IMR-90 (cell line): ENCODE measurements at regions not wholly inside any gene's neighbourhood (a gene's known extent, or its start where the extent isn't known, plus 50 kb on each side); places are given as distances from the start of the nearest gene placed in this dataset.

ENCODE experiments used
- ATAC-seq: fragments of 200-7000 bp; cut with Tn5 transposase; 2 replicates; pipeline ENCODE4 v1.9.1; 2020; ENCODE audit warnings: low read depth, mild to moderate bottlenecking, moderate library complexity
- BruUV-seq: library from RNA; stranded (reverse); fragments of 400-500 nt; replicated peaks from 2 replicates; lab custom pipeline; 2021; lab: Mats Ljungman, UMichigan
- CTCF ChIA-PET: fragments of 300-600 bp; formaldehyde crosslinking; extraction: SDS; loops from one replicate; lab custom pipeline; 2021; ENCODE audit warnings: antibody characterized with exemption; lab: Yijun Ruan, JAX
- POLR2A ChIA-PET: fragments of 300-600 bp; sonication (Branson Sonifier 250); formaldehyde crosslinking; loops from one replicate; lab custom pipeline; 2022; ENCODE audit warnings: antibody characterized with exemption; ENCODE audit not compliant: unreplicated experiment; lab: Charles Lee
- DNase-seq: peaks from one replicate; pipeline ENCODE4 v3.0.0; 2013
- H2AFZ ChIP-seq: replicated peaks from 2 replicates; pipeline ENCODE3; 2013; ENCODE audit warnings: low read length, mild to moderate bottlenecking; ENCODE audit not compliant: poor library complexity
- H2AK5ac ChIP-seq: 2 replicates; pipeline ENCODE4 v1.6.1; 2013; ENCODE audit warnings: low read depth, low read length, inconsistent platforms
- H2AK9ac ChIP-seq: replicated peaks from 2 replicates; pipeline ENCODE3; 2013; ENCODE audit warnings: mild to moderate bottlenecking, low read depth, low read length, moderate library complexity; ENCODE audit not compliant: poor library complexity
- H2BK120ac ChIP-seq: 2 replicates; pipeline ENCODE4 v1.6.1; 2013; ENCODE audit warnings: low read depth, low read length, inconsistent platforms
- H2BK15ac ChIP-seq: 3 replicates; pipeline ENCODE4 v1.6.1; 2013; ENCODE audit warnings: low read depth, low read length, inconsistent platforms
- H2BK20ac ChIP-seq: 2 replicates; pipeline ENCODE4 v1.6.1; 2013; ENCODE audit warnings: low read depth, mild to moderate bottlenecking, inconsistent platforms, low read length, moderate library complexity
- H2BK5ac ChIP-seq: 2 replicates; pipeline ENCODE4 v1.6.1; 2013; ENCODE audit warnings: mild to moderate bottlenecking, low read depth, low read length, inconsistent platforms; ENCODE audit not compliant: poor library complexity, severe bottlenecking
- H3K14ac ChIP-seq: replicated peaks from 2 replicates; pipeline ENCODE4 v1.6.1; 2013; ENCODE audit warnings: low read depth, low read length, inconsistent platforms
- H3K18ac ChIP-seq: 2 replicates; pipeline ENCODE4 v1.6.1; 2013; ENCODE audit warnings: low read depth, low read length, control low read depth
- H3K23ac ChIP-seq: 2 replicates; pipeline ENCODE4 v1.6.1; 2013; ENCODE audit warnings: low read depth, low read length, inconsistent platforms
- H3K27ac ChIP-seq: 2 replicates; pipeline ENCODE4 v1.5.1; 2013; ENCODE audit warnings: mild to moderate bottlenecking, control low read depth, low read length; ENCODE audit not compliant: insufficient read depth
- H3K27me3 ChIP-seq: 2 replicates; pipeline ENCODE4 v1.6.1; 2013; ENCODE audit warnings: low read length; ENCODE audit not compliant: control insufficient read depth, insufficient read depth
- H3K36me3 ChIP-seq: 2 replicates; pipeline ENCODE4 v1.6.1; 2013; ENCODE audit warnings: low read length, mixed read lengths; ENCODE audit not compliant: control insufficient read depth, insufficient read depth
- H3K4ac ChIP-seq: 2 replicates; pipeline ENCODE4 v1.6.1; 2013; ENCODE audit warnings: low read depth, low read length, inconsistent platforms
- H3K4me1 ChIP-seq: 2 replicates; pipeline ENCODE4 v1.6.1; 2013; ENCODE audit warnings: low read length, mixed read lengths; ENCODE audit not compliant: control insufficient read depth, insufficient read depth
- H3K4me2 ChIP-seq: 2 replicates; pipeline ENCODE4 v1.6.1; 2013; ENCODE audit warnings: low read depth, mild to moderate bottlenecking, control low read depth, low read length, moderate library complexity
- H3K4me3 ChIP-seq: 2 replicates; pipeline ENCODE4 v1.5.1; 2013; ENCODE audit warnings: low read depth, mild to moderate bottlenecking, control low read depth, low read length, moderate library complexity; ENCODE audit not compliant: insufficient read depth
- H3K56ac ChIP-seq: 2 replicates; pipeline ENCODE4 v1.6.1; 2013; ENCODE audit warnings: low read length, inconsistent platforms; ENCODE audit not compliant: insufficient read depth; ENCODE audit errors: extremely low read depth
- H3K79me1 ChIP-seq, 2 experiments: 2 replicates each; pipeline ENCODE4 v1.6.1; 2013; ENCODE audit warnings: low read length in 2 of 2, inconsistent platforms in 1 of 2, low read depth in 1 of 2
- H3K9ac ChIP-seq: 2 replicates; pipeline ENCODE4 v1.6.1; 2013; ENCODE audit warnings: low read depth, low read length, control low read depth
- H3K9me1 ChIP-seq: 2 replicates; pipeline ENCODE4 v1.6.1; 2013; ENCODE audit warnings: low read length, inconsistent platforms; ENCODE audit not compliant: insufficient read depth
- H3K9me3 ChIP-seq: 2 replicates; pipeline ENCODE4 v1.6.1; 2013; ENCODE audit warnings: low read length; ENCODE audit not compliant: control insufficient read depth, insufficient read depth
- H4K20me1 ChIP-seq: 2 replicates; pipeline ENCODE4 v1.6.1; 2013; ENCODE audit warnings: low read length, inconsistent platforms; ENCODE audit not compliant: insufficient read depth
- H4K5ac ChIP-seq: 2 replicates; pipeline ENCODE4 v1.6.1; 2013; ENCODE audit warnings: mild to moderate bottlenecking, low read depth, low read length, control low read depth
- H4K8ac ChIP-seq, 2 experiments: 2 replicates each; pipeline ENCODE4 v1.6.1; 2013; ENCODE audit warnings: low read depth in 2 of 2, low read length in 2 of 2, control low read depth in 1 of 2, inconsistent platforms in 1 of 2
- H4K91ac ChIP-seq: 2 replicates; pipeline ENCODE4 v1.6.1; 2013; ENCODE audit warnings: low read depth, low read length, inconsistent platforms; ENCODE audit not compliant: insufficient read depth
- MXI1 ChIP-seq: IDR thresholded peaks from 2 replicates; pipeline ENCODE4 v1.6.1; 2012; ENCODE audit warnings: low read depth, mild to moderate bottlenecking, low read length, moderate library complexity, borderline replicate concordance
- NFE2L2 ChIP-seq: fragments of 150-350 bp; IDR thresholded peaks from 2 replicates; pipeline ENCODE4 v1.6.1; 2016; ENCODE audit warnings: low read depth, mild to moderate bottlenecking, low read length
- RAD21 ChIP-seq: IDR thresholded peaks from 2 replicates; pipeline ENCODE4 v1.6.1; 2012; ENCODE audit warnings: low read length, improper control_type of control experiment
- WGBS, 2 experiments: methylation state at CpG; one replicate each; pipeline versions ENCODE4 v1.1.5 to v1.1.7; 2013; ENCODE audit warnings: missing lambda C conversion rate in 2 of 2; ENCODE audit not compliant: insufficient read length in 1 of 2; ENCODE audit errors: extremely low coverage in 2 of 2; 5-methylcytosine and 5-hydroxymethylcytosine counted together
- dilution Hi-C: fragments of 300-500 bp; cut with HindIII; formaldehyde crosslinking; loops from one replicate; pipeline ENCODE4 v1.14.3; 2018; ENCODE audit warnings: low sequenced_read_pairs; ENCODE audit not compliant: unreplicated experiment
- in situ Hi-C: fragments of 300-500 bp; cut with MboI; formaldehyde crosslinking; loops from 3 replicates; pipeline ENCODE4 v1.14.3; 2019; ENCODE audit warnings: low sequenced_read_pairs, inconsistent platforms, mixed read lengths
- intact Hi-C: fragments of 100-400 bp; cut with micrococcal nuclease; formaldehyde crosslinking; loops from 2 replicates; pipeline ENCODE4 v1.10.0; 2022

DNA sequence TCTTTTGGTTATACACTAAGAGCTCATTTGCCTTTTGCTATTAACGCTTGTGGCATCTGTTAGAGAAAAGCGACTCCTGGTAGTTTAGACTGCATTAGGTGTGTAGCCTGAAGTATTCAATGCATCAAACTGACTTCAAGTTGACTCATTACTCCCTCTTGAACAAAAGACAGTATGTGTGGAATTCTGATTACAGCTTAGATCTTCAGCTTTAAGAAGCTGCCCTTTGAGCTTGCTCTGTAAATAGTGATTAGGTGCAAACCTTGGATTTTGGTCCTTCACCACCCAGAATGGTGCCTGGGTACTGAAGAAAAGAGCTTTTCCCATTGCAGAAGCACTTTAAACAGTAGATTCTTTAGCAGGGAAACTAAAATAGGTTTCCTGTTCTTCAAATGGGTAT is 62.1 kb downstream of the FAT3 start:
- DNase-seq (no peak), ATAC-seq (no peak)
- Histone ChIP-seq H3K9ac (no peak overlapping the region), H3K14ac (no peak overlapping the region), H3K23ac (no peak overlapping the region), H3K9me1 (no peaks in the 10 kb centered on the region), H3K56ac (no peak overlapping the region), H3K27ac (no peak overlapping the region), H4K91ac (no peak overlapping the region), H3K18ac (no peak overlapping the region), H2BK5ac (no peak overlapping the region), H4K8ac (no peak overlapping the region), H2BK120ac (no peak overlapping the region), H2AK9ac (no peak overlapping the region), H4K5ac (no peak overlapping the region), H4K20me1 (no peaks in the 10 kb centered on the region), H3K79me1 (no peaks in the 10 kb centered on the region), H2AK5ac (no peak overlapping the region), H2BK15ac (no peak overlapping the region), H2AFZ (no peak overlapping the region), H3K4ac (no peak overlapping the region), H3K36me3 (no peaks in the 10 kb centered on the region), H2BK20ac (no peak overlapping the region), H3K4me3 (no peak overlapping the region), H3K27me3 (no peaks in the 10 kb centered on the region), H3K4me2 (no peak overlapping the region), H3K9me3 (no peaks in the 10 kb centered on the region), H3K4me1 (no peaks in the 10 kb centered on the region)
- ChIA-PET POLR2A (no interaction called here), CTCF (interaction anchor here (0.6 kb wide), 1 partner anchor 563 kb away, joined by 3 read pairs; no protein-coding TSS in a partner anchor)
- intact Hi-C loops, result no loop called here
- no CpG with 5 or more reads among the region's 2 CpGs for WGBS, 2 experiments
- in situ Hi-C loops, result no loop called here
- BruUV-seq, result no TSS peak
- dilution Hi-C loops, result no loop called here
- TF ChIP-seq MXI1 (no peak), NFE2L2 (no peak), RAD21 (no peak)
